Activated B cell treated with CpG ODN at 0.5 μM for 24 hours (primary cell): ENCODE measurements at regions not wholly inside any gene's neighbourhood (a gene's known extent, or its start where the extent isn't known, plus 50 kb on each side); places are given as distances from the start of the nearest gene placed in this dataset.

Source experiments
- ATAC-seq: fragments of 200-7000 bp; cut with Tn5 transposase; one replicate; pipeline ENCODE4 v1.10.0; 2021; ENCODE audit warnings: low read depth, mild to moderate bottlenecking, moderate library complexity
- CTCF ChIA-PET: fragments of 350-600 bp; sonication (Branson Sonifier 250); formaldehyde crosslinking; loops from one replicate; lab custom pipeline; 2021; ENCODE audit warnings: antibody characterized with exemption; lab: Charles Lee
- POLR2A ChIA-PET: fragments of 350-600 bp; sonication (Branson Sonifier 250); formaldehyde crosslinking; loops from one replicate; lab custom pipeline; 2021; ENCODE audit warnings: antibody characterized with exemption; lab: Charles Lee
- DNase-seq: peaks from one replicate; pipeline ENCODE4 v3.0.0; 2022
- H3K27ac Mint-ChIP-seq: one replicate; pipeline ENCODE4 v1.8.0; 2020; ENCODE audit warnings: mixed read lengths
- H3K27me3 Mint-ChIP-seq: one replicate; pipeline ENCODE4 v1.8.0; 2021; ENCODE audit warnings: mixed read lengths
- H3K36me3 Mint-ChIP-seq: one replicate; pipeline ENCODE4 v1.8.0; 2021; ENCODE audit warnings: low read depth, mixed read lengths
- H3K4me1 Mint-ChIP-seq: one replicate; pipeline ENCODE4 v1.8.0; 2021; ENCODE audit warnings: mixed read lengths
- H3K4me3 Mint-ChIP-seq: one replicate; pipeline ENCODE4 v1.8.0; 2020; ENCODE audit warnings: mild to moderate bottlenecking, mixed read lengths
- H3K9me3 Mint-ChIP-seq: one replicate; pipeline ENCODE4 v1.8.0; 2020; ENCODE audit warnings: mixed read lengths
- CTCF ChIP-seq: fragments of 200-600 bp; IDR thresholded peaks from one replicate; pipeline ENCODE4 v1.8.0; 2022; ENCODE audit warnings: antibody characterized with exemption, mild to moderate bottlenecking
- intact Hi-C: fragments of 100-400 bp; cut with micrococcal nuclease; formaldehyde crosslinking; loops from one replicate; pipeline ENCODE4 v1.15.1; 2024

GRCh38 chr2:160703648-160704585 lies 210.3 kb upstream of the RBMS1 start:
- peak; percentile 83 for ATAC-seq
- DNase-seq = peak; percentile 19
- Mint-ChIP-seq H3K4me3 (peak overlapping the region; percentile 36), H3K4me1 (peaks cover 17% of the 10 kb centered on the region), H3K9me3 (peaks cover 6% of the 10 kb centered on the region), H3K27me3 (no peaks in the 10 kb centered on the region), H3K27ac (peak overlapping the region; percentile 73), H3K36me3 (no peaks in the 10 kb centered on the region)
- CTCF ChIA-PET = interaction anchor here (1.0 kb wide), 1 partner anchor 275 kb away, joined by 3 read pairs; no protein-coding TSS in a partner anchor
- no peak for TF ChIP-seq CTCF
- intact Hi-C loops = no loop called here
- POLR2A ChIA-PET = no interaction called here

- ChIA-PET CTCF (no interaction called here), POLR2A (no interaction called here)
- H3K27me3 Mint-ChIP-seq = no peaks in the 10 kb centered on the region
- ATAC-seq = no peak
- no peaks in the 10 kb centered on the region for H3K4me1 Mint-ChIP-seq
- TF ChIP-seq CTCF = no peak
- no peaks in the 10 kb centered on the region for H3K36me3 Mint-ChIP-seq
- no peaks in the 10 kb centered on the region for H3K9me3 Mint-ChIP-seq
- H3K27ac Mint-ChIP-seq = no peak overlapping the region
- DNase-seq = no peak
- no peak overlapping the region for H3K4me3 Mint-ChIP-seq
- intact Hi-C loops = no loop called here
Observed at GRCh38 chr2:160715428-160715827, 221.8 kb upstream of the RBMS1 start.

- POLR2A ChIA-PET = no interaction called here
- no peaks in the 10 kb centered on the region for H3K27me3 Mint-ChIP-seq
- H3K9me3 Mint-ChIP-seq = no peaks in the 10 kb centered on the region
- H3K27ac Mint-ChIP-seq = no peak overlapping the region
- intact Hi-C loops = no loop called here
- ATAC-seq (no peak), DNase-seq (no peak)
- CTCF ChIA-PET = no interaction called here
- no peaks in the 10 kb centered on the region for H3K4me1 Mint-ChIP-seq
- no peak for TF ChIP-seq CTCF
- H3K36me3 Mint-ChIP-seq = no peaks in the 10 kb centered on the region
- H3K4me3 Mint-ChIP-seq = no peak overlapping the region
Observed at GRCh38 chr2:160719116-160719515, 225.5 kb upstream of the RBMS1 start.

GRCh38 chr2:160720098-160720497 lies 226.5 kb upstream of the RBMS1 start:
- ATAC-seq (no peak), DNase-seq (no peak)
- no peak overlapping the region for H3K4me3 Mint-ChIP-seq
- H3K36me3 Mint-ChIP-seq = no peaks in the 10 kb centered on the region
- no peaks in the 10 kb centered on the region for H3K27me3 Mint-ChIP-seq
- intact Hi-C loops = no loop called here
- ChIA-PET POLR2A (no interaction called here), CTCF (no interaction called here)
- no peaks in the 10 kb centered on the region for H3K4me1 Mint-ChIP-seq
- TF ChIP-seq CTCF = no peak
- no peaks in the 10 kb centered on the region for H3K9me3 Mint-ChIP-seq
- no peak overlapping the region for H3K27ac Mint-ChIP-seq

- CTCF ChIA-PET = no interaction called here
- intact Hi-C loops = no loop called here
- Mint-ChIP-seq H3K9me3 (peaks cover 3% of the 10 kb centered on the region), H3K4me1 (no peaks in the 10 kb centered on the region), H3K27ac (no peak overlapping the region), H3K27me3 (no peaks in the 10 kb centered on the region), H3K4me3 (no peak overlapping the region), H3K36me3 (no peaks in the 10 kb centered on the region)
- ATAC-seq = no peak
- POLR2A ChIA-PET = no interaction called here
- TF ChIP-seq CTCF = no peak
- no peak for DNase-seq
Observed at GRCh38 chr2:160721089-160722040, 227.8 kb upstream of the RBMS1 start.
